Smooth muscle cell (in vitro differentiated cells): ENCODE measurements at regions not wholly inside any gene's neighbourhood (a gene's known extent, or its start where the extent isn't known, plus 50 kb on each side); places are given as distances from the start of the nearest gene placed in this dataset.

Experiments
- DNase-seq: peaks from one replicate; lab custom pipeline; 2025; ENCODE audit not compliant: unreplicated experiment; lab: John Stamatoyannopoulos, UW
- H2AFZ ChIP-seq: fragments of 200-600 bp; sonication (generic); 2 replicates; pipeline ENCODE4 v1.6.0; 2016; ENCODE audit warnings: antibody characterized with exemption, low read depth, mild to moderate bottlenecking
- H3F3A ChIP-seq: fragments of 200-600 bp; sonication (generic); 2 replicates; pipeline ENCODE4 v1.6.0; 2017; ENCODE audit warnings: antibody characterized with exemption, low read depth
- H3K27ac ChIP-seq: fragments of 200-600 bp; sonication (generic); 2 replicates; pipeline ENCODE4 v1.5.1; 2016; ENCODE audit warnings: low read depth, mild to moderate bottlenecking
- H3K27me3 ChIP-seq: fragments of 200-600 bp; sonication (generic); 2 replicates; pipeline ENCODE4 v1.6.1; 2016; ENCODE audit warnings: low read depth, mild to moderate bottlenecking
- H3K36me3 ChIP-seq: fragments of 200-600 bp; sonication (generic); 2 replicates; pipeline ENCODE4 v1.5.1; 2016; ENCODE audit warnings: low read depth
- H3K4me1 ChIP-seq: fragments of 200-600 bp; sonication (generic); 2 replicates; pipeline ENCODE4 v1.5.1; 2016; ENCODE audit warnings: low read depth
- H3K4me2 ChIP-seq: fragments of 200-600 bp; sonication (generic); 2 replicates; pipeline ENCODE4 v1.6.0; 2016; ENCODE audit warnings: mild to moderate bottlenecking
- H3K4me3 ChIP-seq: fragments of 200-600 bp; sonication (generic); 2 replicates; pipeline ENCODE4 v1.5.1; 2016; ENCODE audit warnings: mild to moderate bottlenecking
- H3K79me2 ChIP-seq: fragments of 200-600 bp; sonication (generic); 2 replicates; pipeline ENCODE4 v1.6.0; 2016; ENCODE audit warnings: low read depth, mild to moderate bottlenecking
- H3K9ac ChIP-seq: fragments of 200-600 bp; sonication (generic); 2 replicates; pipeline ENCODE4 v1.6.0; 2016; ENCODE audit warnings: low read depth
- H3K9me3 ChIP-seq: fragments of 200-600 bp; sonication (generic); replicated peaks from 2 replicates; pipeline ENCODE4 v1.5.1; 2016; ENCODE audit warnings: low read depth
- H4K20me1 ChIP-seq: fragments of 200-600 bp; sonication (generic); 2 replicates; pipeline ENCODE4 v1.6.0; 2016; ENCODE audit warnings: low read depth
- WGBS: methylation state at CpG from one replicate; pipeline ENCODE4 v1.1.7; 2016; ENCODE audit warnings: low lambda C conversion rate; 5-methylcytosine and 5-hydroxymethylcytosine counted together
- TF ChIP-seq, protein P1 (sequence below): fragments of 200-600 bp; sonication (generic); IDR thresholded peaks from 2 replicates; pipeline ENCODE4 v1.5.1; 2017; ENCODE audit warnings: borderline replicate concordance, mild to moderate bottlenecking, antibody characterized with exemption; ENCODE audit not compliant: insufficient read depth, poor library complexity, severe bottlenecking

DNA sequence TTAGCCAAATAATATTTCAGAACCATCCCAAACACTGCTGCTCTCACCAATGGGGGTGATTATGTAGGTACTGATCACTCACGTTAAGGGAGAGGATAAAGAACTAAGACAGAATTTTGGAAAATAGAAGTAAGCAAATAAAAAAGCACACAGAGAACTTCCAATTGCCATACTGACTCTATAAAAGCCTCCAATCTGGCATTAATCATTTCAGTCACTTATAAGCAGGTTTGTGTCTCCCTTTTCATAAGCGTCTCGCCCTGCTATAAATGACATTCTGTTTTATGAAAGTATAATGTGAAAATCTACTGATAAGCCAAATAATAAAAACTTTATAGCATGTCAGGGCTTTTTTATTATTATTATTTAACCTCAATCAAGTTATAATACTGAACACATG is 435.2 kb downstream of the ETNK1 start:
- no peaks in the 10 kb centered on the region for H4K20me1 ChIP-seq
- no peaks in the 10 kb centered on the region for H3K27me3 ChIP-seq
- DNase-seq = no peak
- no peaks in the 10 kb centered on the region for H3K9me3 ChIP-seq
- H3F3A ChIP-seq = no peaks in the 10 kb centered on the region
- no peak overlapping the region for H3K4me2 ChIP-seq
- no peaks in the 10 kb centered on the region for H3K36me3 ChIP-seq
- no peaks in the 10 kb centered on the region for H3K4me1 ChIP-seq
- no peak overlapping the region for H2AFZ ChIP-seq
- TF ChIP-seq, protein P1, sequence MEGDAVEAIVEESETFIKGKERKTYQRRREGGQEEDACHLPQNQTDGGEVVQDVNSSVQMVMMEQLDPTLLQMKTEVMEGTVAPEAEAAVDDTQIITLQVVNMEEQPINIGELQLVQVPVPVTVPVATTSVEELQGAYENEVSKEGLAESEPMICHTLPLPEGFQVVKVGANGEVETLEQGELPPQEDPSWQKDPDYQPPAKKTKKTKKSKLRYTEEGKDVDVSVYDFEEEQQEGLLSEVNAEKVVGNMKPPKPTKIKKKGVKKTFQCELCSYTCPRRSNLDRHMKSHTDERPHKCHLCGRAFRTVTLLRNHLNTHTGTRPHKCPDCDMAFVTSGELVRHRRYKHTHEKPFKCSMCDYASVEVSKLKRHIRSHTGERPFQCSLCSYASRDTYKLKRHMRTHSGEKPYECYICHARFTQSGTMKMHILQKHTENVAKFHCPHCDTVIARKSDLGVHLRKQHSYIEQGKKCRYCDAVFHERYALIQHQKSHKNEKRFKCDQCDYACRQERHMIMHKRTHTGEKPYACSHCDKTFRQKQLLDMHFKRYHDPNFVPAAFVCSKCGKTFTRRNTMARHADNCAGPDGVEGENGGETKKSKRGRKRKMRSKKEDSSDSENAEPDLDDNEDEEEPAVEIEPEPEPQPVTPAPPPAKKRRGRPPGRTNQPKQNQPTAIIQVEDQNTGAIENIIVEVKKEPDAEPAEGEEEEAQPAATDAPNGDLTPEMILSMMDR = no peak
- no peak overlapping the region for H3K4me3 ChIP-seq
- no peaks in the 10 kb centered on the region for H3K79me2 ChIP-seq
- WGBS = 91% methylated on average over 3 of the region's 3 CpGs
- no peak overlapping the region for H3K27ac ChIP-seq
- H3K9ac ChIP-seq = no peak overlapping the region

- Histone ChIP-seq H3K9me3 (no peaks in the 10 kb centered on the region), H3K27ac (no peak overlapping the region), H3F3A (no peaks in the 10 kb centered on the region), H3K9ac (no peak overlapping the region), H3K4me3 (no peak overlapping the region), H3K4me2 (no peak overlapping the region), H4K20me1 (no peaks in the 10 kb centered on the region), H3K4me1 (no peaks in the 10 kb centered on the region), H2AFZ (no peak overlapping the region), H3K36me3 (no peaks in the 10 kb centered on the region), H3K79me2 (no peaks in the 10 kb centered on the region), H3K27me3 (no peaks in the 10 kb centered on the region)
- DNase-seq = no peak
- TF ChIP-seq, protein P1 = no peak
- WGBS = 90% methylated on average over 3 of the region's 3 CpGs
Observed at GRCh38 chr12:23063206-23063605, 438.2 kb downstream of the ETNK1 start.

- Histone ChIP-seq H3K79me2 (no peaks in the 10 kb centered on the region), H3K4me2 (no peak overlapping the region), H3K9me3 (no peaks in the 10 kb centered on the region), H3K4me1 (no peaks in the 10 kb centered on the region), H4K20me1 (no peaks in the 10 kb centered on the region), H3F3A (no peaks in the 10 kb centered on the region), H3K4me3 (no peak overlapping the region), H2AFZ (peak overlapping the region; percentile 4), H3K27me3 (no peaks in the 10 kb centered on the region), H3K27ac (no peak overlapping the region), H3K9ac (no peak overlapping the region), H3K36me3 (no peaks in the 10 kb centered on the region)
- WGBS = 90% methylated on average over 1 of the region's 1 CpG
- TF ChIP-seq, protein P1 = no peak
- no peak for DNase-seq
Observed at GRCh38 chr12:23066095-23066494, 441.1 kb downstream of the ETNK1 start.

DNA sequence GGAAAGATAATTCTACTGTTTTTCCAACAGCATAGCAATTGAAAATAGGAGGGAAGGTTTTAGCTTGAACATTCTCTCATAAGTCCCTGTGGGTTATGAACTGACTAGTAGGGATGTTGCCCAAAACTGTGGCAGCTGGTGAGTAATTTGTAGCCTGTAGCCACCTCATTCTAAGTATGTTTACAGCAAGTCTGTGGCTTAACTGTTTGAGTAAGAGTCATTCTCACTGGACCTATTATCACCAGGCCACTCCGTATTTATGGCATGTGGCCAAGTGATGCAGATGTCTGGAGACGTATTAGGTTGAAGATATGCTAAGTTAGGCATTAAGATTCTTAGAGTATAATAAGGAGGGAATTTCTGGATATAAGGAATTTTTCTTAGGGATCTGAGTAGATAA is 458.3 kb downstream of the ETNK1 start:
- Histone ChIP-seq H4K20me1 (no peaks in the 10 kb centered on the region), H3K9ac (no peak overlapping the region), H3K36me3 (no peaks in the 10 kb centered on the region), H2AFZ (no peak overlapping the region), H3F3A (peaks cover 17% of the 10 kb centered on the region), H3K79me2 (no peaks in the 10 kb centered on the region), H3K27me3 (no peaks in the 10 kb centered on the region), H3K27ac (peak overlapping the region; percentile 75), H3K9me3 (no peaks in the 10 kb centered on the region), H3K4me1 (no peaks in the 10 kb centered on the region), H3K4me2 (peak overlapping the region; percentile 22), H3K4me3 (no peak overlapping the region)
- no peak for DNase-seq
- WGBS = 6% methylated on average over 2 of the region's 2 CpGs
- TF ChIP-seq, protein P1 = no peak
